Neural cell (in vitro differentiated cells): ENCODE measurements at regions not wholly inside any gene's neighbourhood (a gene's known extent, or its start where the extent isn't known, plus 50 kb on each side); places are given as distances from the start of the nearest gene placed in this dataset.

Experiments
- H2AFZ ChIP-seq: fragments of 200-600, 300-800 bp; sonication (generic), shearing (Covaris generic); 2 replicates; pipeline ENCODE4 v1.6.0; 2014; ENCODE audit warnings: low read depth, mild to moderate bottlenecking, antibody characterized with exemption, low read length, moderate library complexity
- H3F3A ChIP-seq: fragments of 200-600 bp; shearing (Covaris generic); 2 replicates; pipeline ENCODE4 v1.6.1; 2016; ENCODE audit warnings: mild to moderate bottlenecking, moderate library complexity, mixed read lengths, antibody characterized with exemption, low read length; ENCODE audit not compliant: insufficient read depth, poor library complexity, severe bottlenecking
- H3K27ac ChIP-seq: fragments of 200-600, 300-800 bp; sonication (generic), shearing (Covaris generic); 2 replicates; pipeline ENCODE4 v1.5.1; 2014; ENCODE audit warnings: mild to moderate bottlenecking, low read length, moderate library complexity
- H3K27me3 ChIP-seq: fragments of 300-800, 200-600 bp; sonication (generic), shearing (Covaris generic); 2 replicates; pipeline ENCODE4 v1.6.0; 2014; ENCODE audit warnings: mild to moderate bottlenecking, low read depth, low read length, moderate library complexity; ENCODE audit not compliant: insufficient read depth
- H3K36me3 ChIP-seq: fragments of 300-800, 200-600 bp; sonication (generic), shearing (Covaris generic); 2 replicates; pipeline ENCODE4 v1.5.1; 2014; ENCODE audit warnings: mild to moderate bottlenecking, antibody characterized with exemption, low read length, moderate library complexity; ENCODE audit not compliant: insufficient read depth
- H3K4me2 ChIP-seq: fragments of 300-800, 200-600 bp; sonication (generic), shearing (Covaris generic); 2 replicates; pipeline ENCODE4 v1.6.0; 2014; ENCODE audit warnings: mild to moderate bottlenecking, low read length
- H3K4me3 ChIP-seq: fragments of 300-800, 200-600 bp; sonication (generic), shearing (Covaris generic); 2 replicates; pipeline ENCODE4 v1.5.1; 2014; ENCODE audit warnings: mild to moderate bottlenecking, low read length, moderate library complexity
- H3K79me2 ChIP-seq: fragments of 200-600 bp; shearing (Covaris generic); replicated peaks from 2 replicates; pipeline ENCODE4 v1.6.0; 2014; ENCODE audit warnings: mild to moderate bottlenecking, low read length, moderate library complexity; ENCODE audit not compliant: insufficient read depth
- H3K9ac ChIP-seq: fragments of 300-800, 200-600 bp; sonication (generic), shearing (Covaris generic); 2 replicates; pipeline ENCODE4 v1.6.1; 2016; ENCODE audit warnings: mild to moderate bottlenecking, low read length, mixed read lengths
- H3K9me2 ChIP-seq: fragments of 200-600 bp; shearing (Covaris generic); 2 replicates; pipeline ENCODE4 v1.6.1; 2016; ENCODE audit warnings: mild to moderate bottlenecking, low read length, mixed read lengths; ENCODE audit not compliant: insufficient read depth
- H3K9me3 ChIP-seq: fragments of 200-600, 300-800 bp; sonication (generic), shearing (Covaris generic); 2 replicates; pipeline ENCODE4 v1.6.1; 2016; ENCODE audit warnings: mild to moderate bottlenecking, mixed run types, low read length, moderate library complexity, mixed read lengths
- H4K20me1 ChIP-seq: fragments of 200-600 bp; shearing (Covaris generic); 2 replicates; pipeline ENCODE4 v1.6.1; 2016; ENCODE audit warnings: mild to moderate bottlenecking, mixed run types; ENCODE audit not compliant: insufficient read depth
- EP300 ChIP-seq: fragments of 450-650 bp; conservative IDR thresholded peaks from 2 replicates; pipeline ENCODE4 v1.6.1; 2014; ENCODE audit warnings: antibody characterized with exemption, mild to moderate bottlenecking, moderate library complexity; ENCODE audit not compliant: poor library complexity, severe bottlenecking
- EZH2 ChIP-seq: fragments of 200-600, 300-800 bp; shearing (Covaris generic), sonication (generic); IDR thresholded peaks from 2 replicates; pipeline ENCODE4 v1.6.1; 2014; ENCODE audit warnings: antibody characterized with exemption, low read length, borderline replicate concordance, mild to moderate bottlenecking; ENCODE audit not compliant: insufficient read depth, poor library complexity, severe bottlenecking
- MXI1 ChIP-seq: fragments of 450-650 bp; conservative IDR thresholded peaks from 2 replicates; pipeline ENCODE4 v1.6.1; 2014; ENCODE audit warnings: antibody characterized with exemption, mild to moderate bottlenecking; ENCODE audit not compliant: poor library complexity, severe bottlenecking
- POLR2AphosphoS5 ChIP-seq: IDR thresholded peaks from 2 replicates; pipeline ENCODE4 v1.6.1; 2012
- RAD21 ChIP-seq: fragments of 450-650 bp; conservative IDR thresholded peaks from 2 replicates; pipeline ENCODE4 v1.6.1; 2014; ENCODE audit warnings: antibody characterized with exemption, mild to moderate bottlenecking, moderate library complexity
- SMC3 ChIP-seq: fragments of 450-650 bp; conservative IDR thresholded peaks from 2 replicates; pipeline ENCODE4 v1.6.1; 2014; ENCODE audit warnings: antibody characterized with exemption, mild to moderate bottlenecking, moderate library complexity; ENCODE audit not compliant: poor library complexity
- TAF1 ChIP-seq: IDR thresholded peaks from 2 replicates; pipeline ENCODE4 v1.6.1; 2012; ENCODE audit warnings: low read depth
- TF ChIP-seq, protein P1 (sequence below): fragments of 450-650 bp; IDR thresholded peaks from 2 replicates; pipeline ENCODE4 v1.5.1; 2014; ENCODE audit warnings: antibody characterized with exemption, mild to moderate bottlenecking, moderate library complexity; ENCODE audit not compliant: poor library complexity, severe bottlenecking
- TF ChIP-seq, protein P2 (sequence below): IDR thresholded peaks from 2 replicates; pipeline ENCODE4 v1.6.1; 2012; ENCODE audit warnings: borderline replicate concordance

DNA sequence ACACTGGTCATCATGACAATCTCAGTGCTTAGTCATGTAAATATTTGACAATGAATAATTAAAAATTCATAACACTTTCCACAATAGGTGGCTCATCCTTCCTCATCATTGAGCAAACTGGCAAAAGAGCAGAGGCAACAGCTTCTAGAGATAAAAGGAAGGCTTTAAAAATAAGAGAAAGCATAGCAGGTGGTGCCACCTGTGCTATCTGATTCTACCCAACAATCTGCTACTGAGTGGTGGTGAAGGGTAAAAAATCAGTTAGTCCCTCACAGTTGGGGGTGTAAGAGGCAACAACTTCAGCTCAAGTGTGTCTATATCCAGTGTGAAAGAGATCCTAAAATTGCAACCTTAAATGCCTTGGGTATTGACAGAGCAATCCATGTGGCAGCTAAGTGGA lies 280.1 kb upstream of the PPARGC1A start:
- H3K9me3 ChIP-seq = no peaks in the 10 kb centered on the region
- H3K79me2 ChIP-seq = no peaks in the 10 kb centered on the region
- H3K9ac ChIP-seq = no peak overlapping the region
- H3F3A ChIP-seq = no peaks in the 10 kb centered on the region
- no peaks in the 10 kb centered on the region for H3K36me3 ChIP-seq
- no peak overlapping the region for H3K27ac ChIP-seq
- no peak overlapping the region for H3K4me2 ChIP-seq
- no peak overlapping the region for H3K4me3 ChIP-seq
- TF ChIP-seq RAD21 (no peak), SMC3 (no peak), POLR2AphosphoS5 (peak; percentile 20), EP300 (no peak)
- no peaks in the 10 kb centered on the region for H4K20me1 ChIP-seq
- no peak overlapping the region for H2AFZ ChIP-seq
- H3K27me3 ChIP-seq = no peaks in the 10 kb centered on the region
- no peaks in the 10 kb centered on the region for H3K9me2 ChIP-seq

DNA sequence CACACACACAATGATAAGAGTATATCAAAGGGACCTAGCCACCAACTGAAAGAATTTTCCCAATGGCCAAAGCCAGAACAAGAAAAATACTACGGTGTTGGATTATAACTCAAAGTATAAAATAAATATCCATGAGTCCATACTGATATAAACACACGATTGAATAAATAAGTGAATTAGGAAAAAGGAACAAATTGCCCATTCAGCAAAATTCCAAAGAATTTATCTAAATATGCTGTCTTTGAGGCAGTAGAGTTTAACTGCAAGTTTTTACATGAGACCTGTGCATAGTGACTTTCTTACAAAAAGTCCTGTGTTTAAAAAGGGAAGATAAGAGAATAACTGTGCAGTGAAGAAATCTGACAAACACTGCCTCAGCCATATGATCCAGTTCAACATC lies 278.8 kb upstream of the PPARGC1A start:
- Histone ChIP-seq H3K27me3 (no peaks in the 10 kb centered on the region), H3K4me3 (no peak overlapping the region), H3K9me2 (no peaks in the 10 kb centered on the region), H2AFZ (no peak overlapping the region), H3K36me3 (no peaks in the 10 kb centered on the region), H3K9ac (no peak overlapping the region), H3K4me2 (no peak overlapping the region), H3K9me3 (no peaks in the 10 kb centered on the region), H3K27ac (no peak overlapping the region), H4K20me1 (no peaks in the 10 kb centered on the region), H3K79me2 (no peaks in the 10 kb centered on the region), H3F3A (no peaks in the 10 kb centered on the region)
- TF ChIP-seq TAF1 (no peak), POLR2AphosphoS5 (no peak), RAD21 (no peak), EZH2 (no peak), EP300 (no peak), MXI1 (no peak), SMC3 (no peak)
- TF ChIP-seq, protein P1, sequence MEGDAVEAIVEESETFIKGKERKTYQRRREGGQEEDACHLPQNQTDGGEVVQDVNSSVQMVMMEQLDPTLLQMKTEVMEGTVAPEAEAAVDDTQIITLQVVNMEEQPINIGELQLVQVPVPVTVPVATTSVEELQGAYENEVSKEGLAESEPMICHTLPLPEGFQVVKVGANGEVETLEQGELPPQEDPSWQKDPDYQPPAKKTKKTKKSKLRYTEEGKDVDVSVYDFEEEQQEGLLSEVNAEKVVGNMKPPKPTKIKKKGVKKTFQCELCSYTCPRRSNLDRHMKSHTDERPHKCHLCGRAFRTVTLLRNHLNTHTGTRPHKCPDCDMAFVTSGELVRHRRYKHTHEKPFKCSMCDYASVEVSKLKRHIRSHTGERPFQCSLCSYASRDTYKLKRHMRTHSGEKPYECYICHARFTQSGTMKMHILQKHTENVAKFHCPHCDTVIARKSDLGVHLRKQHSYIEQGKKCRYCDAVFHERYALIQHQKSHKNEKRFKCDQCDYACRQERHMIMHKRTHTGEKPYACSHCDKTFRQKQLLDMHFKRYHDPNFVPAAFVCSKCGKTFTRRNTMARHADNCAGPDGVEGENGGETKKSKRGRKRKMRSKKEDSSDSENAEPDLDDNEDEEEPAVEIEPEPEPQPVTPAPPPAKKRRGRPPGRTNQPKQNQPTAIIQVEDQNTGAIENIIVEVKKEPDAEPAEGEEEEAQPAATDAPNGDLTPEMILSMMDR = no peak
- TF ChIP-seq, protein P2, sequence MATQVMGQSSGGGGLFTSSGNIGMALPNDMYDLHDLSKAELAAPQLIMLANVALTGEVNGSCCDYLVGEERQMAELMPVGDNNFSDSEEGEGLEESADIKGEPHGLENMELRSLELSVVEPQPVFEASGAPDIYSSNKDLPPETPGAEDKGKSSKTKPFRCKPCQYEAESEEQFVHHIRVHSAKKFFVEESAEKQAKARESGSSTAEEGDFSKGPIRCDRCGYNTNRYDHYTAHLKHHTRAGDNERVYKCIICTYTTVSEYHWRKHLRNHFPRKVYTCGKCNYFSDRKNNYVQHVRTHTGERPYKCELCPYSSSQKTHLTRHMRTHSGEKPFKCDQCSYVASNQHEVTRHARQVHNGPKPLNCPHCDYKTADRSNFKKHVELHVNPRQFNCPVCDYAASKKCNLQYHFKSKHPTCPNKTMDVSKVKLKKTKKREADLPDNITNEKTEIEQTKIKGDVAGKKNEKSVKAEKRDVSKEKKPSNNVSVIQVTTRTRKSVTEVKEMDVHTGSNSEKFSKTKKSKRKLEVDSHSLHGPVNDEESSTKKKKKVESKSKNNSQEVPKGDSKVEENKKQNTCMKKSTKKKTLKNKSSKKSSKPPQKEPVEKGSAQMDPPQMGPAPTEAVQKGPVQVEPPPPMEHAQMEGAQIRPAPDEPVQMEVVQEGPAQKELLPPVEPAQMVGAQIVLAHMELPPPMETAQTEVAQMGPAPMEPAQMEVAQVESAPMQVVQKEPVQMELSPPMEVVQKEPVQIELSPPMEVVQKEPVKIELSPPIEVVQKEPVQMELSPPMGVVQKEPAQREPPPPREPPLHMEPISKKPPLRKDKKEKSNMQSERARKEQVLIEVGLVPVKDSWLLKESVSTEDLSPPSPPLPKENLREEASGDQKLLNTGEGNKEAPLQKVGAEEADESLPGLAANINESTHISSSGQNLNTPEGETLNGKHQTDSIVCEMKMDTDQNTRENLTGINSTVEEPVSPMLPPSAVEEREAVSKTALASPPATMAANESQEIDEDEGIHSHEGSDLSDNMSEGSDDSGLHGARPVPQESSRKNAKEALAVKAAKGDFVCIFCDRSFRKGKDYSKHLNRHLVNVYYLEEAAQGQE = no peak

DNA sequence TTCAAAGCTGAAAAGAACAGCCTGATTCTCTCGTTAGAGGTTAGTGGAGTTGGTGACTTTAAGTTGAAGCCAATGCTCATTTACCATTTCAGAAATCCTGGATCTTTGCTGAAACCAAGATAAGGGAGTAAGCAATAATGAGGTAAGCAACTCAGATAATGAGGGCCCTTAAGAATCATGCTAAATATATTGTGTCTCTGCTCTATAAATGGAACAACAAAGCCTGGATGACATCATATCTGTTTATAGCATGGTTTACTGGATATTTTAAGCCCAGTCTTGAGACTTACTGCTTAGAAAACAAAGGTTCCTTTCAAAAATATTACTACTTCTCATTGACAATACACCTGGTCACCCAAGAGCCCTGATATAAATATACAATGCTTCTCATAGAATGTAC lies 276.7 kb upstream of the PPARGC1A start:
- H3K9ac ChIP-seq = no peak overlapping the region
- TF ChIP-seq EZH2 (no peak), TAF1 (no peak), POLR2AphosphoS5 (no peak), SMC3 (no peak), RAD21 (no peak), EP300 (no peak), MXI1 (no peak)
- TF ChIP-seq, protein P2 = no peak
- TF ChIP-seq, protein P1 = no peak

More for the DNA sequence above, 276.7 kb upstream of the PPARGC1A start:
- no peak overlapping the region for H2AFZ ChIP-seq
- no peaks in the 10 kb centered on the region for H4K20me1 ChIP-seq
- H3K9me2 ChIP-seq = no peaks in the 10 kb centered on the region
- no peak overlapping the region for H3K4me3 ChIP-seq
- no peak overlapping the region for H3K27ac ChIP-seq
- no peaks in the 10 kb centered on the region for H3K27me3 ChIP-seq
- no peaks in the 10 kb centered on the region for H3F3A ChIP-seq
- H3K36me3 ChIP-seq = no peaks in the 10 kb centered on the region
- no peaks in the 10 kb centered on the region for H3K79me2 ChIP-seq
- no peaks in the 10 kb centered on the region for H3K9me3 ChIP-seq
- H3K4me2 ChIP-seq = no peak overlapping the region
